ENCODE measurements at regions not wholly inside any gene's neighbourhood (a gene's known extent, or its start where the extent isn't known, plus 50 kb on each side); places are given as distances from the start of the nearest gene placed in this dataset.
"Not testable (repeated sequence)": the region's sequence is repeated elsewhere in the genome, so short reads cannot be mapped to it uniquely, and the experiment has no call there.

GRCh38 chr3:95343228-95343627 lies 1280.4 kb downstream of the NSUN3 start:
- DNase-seq (ENCODE audit: low read depth) = no peak

- no peak for DNase-seq (ENCODE audit: low read depth)
Observed at GRCh38 chr3:95343767-95344166, 1280.9 kb downstream of the NSUN3 start.

- DNase-seq (ENCODE audit: low read depth) = not testable (repeated sequence)
Observed at GRCh38 chr3:95347936-95348335, 1285.1 kb downstream of the NSUN3 start.

GRCh38 chr3:95348879-95349278 lies 1286.0 kb downstream of the NSUN3 start:
- no peak for DNase-seq (ENCODE audit: low read depth)

GRCh38 chr3:95350049-95350448 lies 1287.2 kb downstream of the NSUN3 start:
- DNase-seq (ENCODE audit: low read depth) = no peak

- no peak for DNase-seq (ENCODE audit: low read depth)
Observed at GRCh38 chr3:95351158-95351557, 1288.3 kb downstream of the NSUN3 start.

- DNase-seq (ENCODE audit: low read depth) = no peak
Observed at GRCh38 chr3:95352471-95352870, 1289.6 kb downstream of the NSUN3 start.

- no peak for DNase-seq (ENCODE audit: low read depth)
Observed at GRCh38 chr3:95354489-95354888, 1291.6 kb downstream of the NSUN3 start.

GRCh38 chr3:95356764-95357501 lies 1294.1 kb downstream of the NSUN3 start:
- no peak for DNase-seq (ENCODE audit: low read depth)

GRCh38 chr3:95387242-95388021 lies 1324.6 kb downstream of the NSUN3 start:
- DNase-seq (ENCODE audit: low read depth) = no peak

- DNase-seq (ENCODE audit: low read depth) = no peak
Observed at GRCh38 chr3:95389725-95390313, 1327.0 kb downstream of the NSUN3 start.

GRCh38 chr3:95394286-95394685 lies 1331.4 kb downstream of the NSUN3 start:
- no peak for DNase-seq (ENCODE audit: low read depth)

- DNase-seq (ENCODE audit: low read depth) = no peak
Observed at GRCh38 chr3:95399585-95399984, 1336.7 kb downstream of the NSUN3 start.

GRCh38 chr3:95401693-95402092 lies 1338.8 kb downstream of the NSUN3 start:
- no peak for DNase-seq (ENCODE audit: low read depth)

GRCh38 chr3:95407709-95408463 lies 1345.0 kb downstream of the NSUN3 start:
- DNase-seq (ENCODE audit: low read depth) = peak; percentile 1

- no peak for DNase-seq (ENCODE audit: low read depth)
Observed at GRCh38 chr3:95408464-95408862, 1345.6 kb downstream of the NSUN3 start.

GRCh38 chr3:95418251-95418650 lies 1355.4 kb downstream of the NSUN3 start:
- no peak for DNase-seq (ENCODE audit: low read depth)

GRCh38 chr3:95424279-95424678 lies 1361.4 kb downstream of the NSUN3 start:
- DNase-seq (ENCODE audit: low read depth) = no peak

- no peak for DNase-seq (ENCODE audit: low read depth)
Observed at GRCh38 chr3:95434491-95434890, 1371.6 kb downstream of the NSUN3 start.

GRCh38 chr3:95437409-95437808 lies 1374.5 kb downstream of the NSUN3 start:
- DNase-seq (ENCODE audit: low read depth) = no peak

- no peak for DNase-seq (ENCODE audit: low read depth)
Observed at GRCh38 chr3:95438274-95438673, 1375.4 kb downstream of the NSUN3 start.

- DNase-seq (ENCODE audit: low read depth) = no peak
Observed at GRCh38 chr3:95442766-95443165, 1371.6 kb upstream of the EPHA6 start.
